Subcutaneous abdominal adipose tissue (tissue), 5 donors: ENCODE measurements at regions not wholly inside any gene's neighbourhood (a gene's known extent, or its start where the extent isn't known, plus 50 kb on each side); places are given as distances from the start of the nearest gene placed in this dataset.
"Not testable (repeated sequence)": the region's sequence is repeated elsewhere in the genome, so short reads cannot be mapped to it uniquely, and the experiment has no call there.

ENCODE experiments used
- H3K27ac ChIP-seq: one replicate; pipeline ENCODE4 v1.7.0; 2013; ENCODE audit warnings: low read depth, mild to moderate bottlenecking, inconsistent platforms, low read length, moderate library complexity
- H3K27me3 ChIP-seq, 5 donors: one replicate each; pipeline ENCODE4 v1.7.0; 2013; ENCODE audit warnings: low read length in 5 of 5, inconsistent platforms in 1 of 5; ENCODE audit not compliant: control insufficient read depth in 5 of 5, insufficient read depth in 4 of 5
- H3K36me3 ChIP-seq, 5 donors: one replicate each; pipeline ENCODE4 v1.7.0; 2013; ENCODE audit warnings: low read length in 5 of 5; ENCODE audit not compliant: control insufficient read depth in 5 of 5, insufficient read depth in 5 of 5
- H3K4me1 ChIP-seq, 5 donors: one replicate each; pipeline ENCODE4 v1.7.0; 2013; ENCODE audit warnings: low read length in 5 of 5, mild to moderate bottlenecking in 3 of 5, moderate library complexity in 1 of 5; ENCODE audit not compliant: control insufficient read depth in 5 of 5, insufficient read depth in 5 of 5
- H3K4me3 ChIP-seq, 5 donors: one replicate each; pipeline ENCODE4 v1.7.0; 2013; ENCODE audit warnings: low read length in 5 of 5, low read depth in 1 of 5
- H3K9ac ChIP-seq, 5 donors: one replicate each; pipeline ENCODE4 v1.7.0; 2013; ENCODE audit warnings: low read length in 5 of 5, mild to moderate bottlenecking in 4 of 5, moderate library complexity in 3 of 5
- H3K9me3 ChIP-seq, 5 donors: one replicate each; pipeline ENCODE4 v1.7.0; 2013; ENCODE audit warnings: low read length in 5 of 5; ENCODE audit not compliant: control insufficient read depth in 5 of 5
- donor health status: healthy.
- donor health status: healthy.
- donor health status: healthy.
- donor health status: healthy.
- donor health status: healthy.

- H3K4me1 ChIP-seq: no peaks in the 10 kb centered on the region
- no peaks in the 10 kb centered on the region for H3K27me3 ChIP-seq
- H3K9me3 ChIP-seq: no peaks in the 10 kb centered on the region
- no peaks in the 10 kb centered on the region for H3K36me3 ChIP-seq
- H3K4me3 ChIP-seq: no peak overlapping the region
- no peak overlapping the region for H3K27ac ChIP-seq
- no peak overlapping the region for H3K9ac ChIP-seq
Measured at GRCh38 chr15:92749946-92750345, 94.4 kb upstream of the FAM174B start.

- no peaks in the 10 kb centered on the region for H3K4me1 ChIP-seq
- no peak overlapping the region for H3K9ac ChIP-seq
- H3K4me3 ChIP-seq: no peak overlapping the region
- no peak overlapping the region for H3K27ac ChIP-seq
- no peaks in the 10 kb centered on the region for H3K27me3 ChIP-seq
- H3K36me3 ChIP-seq: no peaks in the 10 kb centered on the region
- H3K9me3 ChIP-seq: no peaks in the 10 kb centered on the region
Measured at GRCh38 chr15:92751528-92751927, 96.0 kb upstream of the FAM174B start.

GRCh38 chr15:92753591-92753990 is 98.0 kb upstream of the FAM174B start:
- no peak overlapping the region for H3K9ac ChIP-seq
- H3K27ac ChIP-seq: no peak overlapping the region
- no peak overlapping the region for H3K4me3 ChIP-seq
- no peaks in the 10 kb centered on the region for H3K27me3 ChIP-seq
- no peaks in the 10 kb centered on the region for H3K9me3 ChIP-seq
- H3K4me1 ChIP-seq: no peaks in the 10 kb centered on the region
- H3K36me3 ChIP-seq: no peaks in the 10 kb centered on the region

- Histone ChIP-seq H3K4me1 (no peaks in the 10 kb centered on the region), H3K9me3 (no peaks in the 10 kb centered on the region), H3K9ac (no peak overlapping the region), H3K4me3 (no peak overlapping the region), H3K36me3 (no peaks in the 10 kb centered on the region), H3K27me3 (no peaks in the 10 kb centered on the region), H3K27ac (no peak overlapping the region)
Measured at GRCh38 chr15:92763459-92763858, 107.9 kb upstream of the FAM174B start.

- not testable (repeated sequence) for H3K27me3 ChIP-seq, H3K36me3 ChIP-seq, H3K9me3 ChIP-seq, H3K27ac ChIP-seq, H3K4me3 ChIP-seq, H3K4me1 ChIP-seq, H3K9ac ChIP-seq
Measured at GRCh38 chr15:92768131-92768530, 112.6 kb upstream of the FAM174B start.

GRCh38 chr15:92770641-92771040 is 115.1 kb upstream of the FAM174B start:
- no peak overlapping the region for H3K4me3 ChIP-seq
- no peaks in the 10 kb centered on the region for H3K9me3 ChIP-seq
- no peaks in the 10 kb centered on the region for H3K4me1 ChIP-seq
- no peaks in the 10 kb centered on the region for H3K36me3 ChIP-seq
- H3K27ac ChIP-seq: no peak overlapping the region
- no peaks in the 10 kb centered on the region for H3K27me3 ChIP-seq
- no peak overlapping the region for H3K9ac ChIP-seq

- no peaks in the 10 kb centered on the region for H3K27me3 ChIP-seq
- H3K27ac ChIP-seq: no peak overlapping the region
- no peaks in the 10 kb centered on the region for H3K36me3 ChIP-seq
Measured at GRCh38 chr15:92772061-92772460, 116.5 kb upstream of the FAM174B start.

GRCh38 chr15:92772626-92773244 is 117.2 kb upstream of the FAM174B start:
- no peak overlapping the region for H3K4me3 ChIP-seq
- H3K9ac ChIP-seq: no peak overlapping the region
- no peaks in the 10 kb centered on the region for H3K36me3 ChIP-seq
- H3K9me3 ChIP-seq: no peaks in the 10 kb centered on the region
- no peaks in the 10 kb centered on the region for H3K27me3 ChIP-seq
- H3K27ac ChIP-seq: no peak overlapping the region
- no peaks in the 10 kb centered on the region for H3K4me1 ChIP-seq

More at GRCh38 chr15:92772061-92772460, 116.5 kb upstream of the FAM174B start:
- Histone ChIP-seq H3K9ac (no peak overlapping the region), H3K4me3 (no peak overlapping the region), H3K4me1 (no peaks in the 10 kb centered on the region), H3K9me3 (no peaks in the 10 kb centered on the region)

- Histone ChIP-seq H3K27me3 (no peaks in the 10 kb centered on the region), H3K9me3 (no peaks in the 10 kb centered on the region), H3K4me3 (no peak overlapping the region), H3K4me1 (no peaks in the 10 kb centered on the region), H3K9ac (no peak overlapping the region), H3K27ac (no peak overlapping the region), H3K36me3 (no peaks in the 10 kb centered on the region)
Measured at GRCh38 chr15:92773340-92773739, 117.8 kb upstream of the FAM174B start.

GRCh38 chr15:92779874-92780273 is 120.2 kb upstream of the CHD2 start:
- Histone ChIP-seq H3K9ac (no peak overlapping the region), H3K27ac (no peak overlapping the region), H3K27me3 (no peaks in the 10 kb centered on the region)

GRCh38 chr15:92780843-92781242 is 119.3 kb upstream of the CHD2 start:
- H3K27ac ChIP-seq: no peak overlapping the region
- no peaks in the 10 kb centered on the region for H3K4me1 ChIP-seq
- no peak overlapping the region for H3K4me3 ChIP-seq
- no peaks in the 10 kb centered on the region for H3K27me3 ChIP-seq
- peaks cover 0 to 5% (median 4%) of the 10 kb centered on the region in 5 donors for H3K9me3 ChIP-seq
- H3K9ac ChIP-seq: no peak overlapping the region
- H3K36me3 ChIP-seq: peaks cover 0 to 5% (median 0%) of the 10 kb centered on the region in 5 donors

More at GRCh38 chr15:92779874-92780273, 120.2 kb upstream of the CHD2 start:
- H3K9me3 ChIP-seq: peaks cover 0 to 5% (median 4%) of the 10 kb centered on the region in 5 donors
- H3K4me1 ChIP-seq: no peaks in the 10 kb centered on the region
- H3K4me3 ChIP-seq: no peak overlapping the region
- peaks cover 0 to 5% (median 0%) of the 10 kb centered on the region in 5 donors for H3K36me3 ChIP-seq
